ENCODE measurements at regions not wholly inside any gene's neighbourhood (a gene's known extent, or its start where the extent isn't known, plus 50 kb on each side); places are given as distances from the start of the nearest gene placed in this dataset.

DNA sequence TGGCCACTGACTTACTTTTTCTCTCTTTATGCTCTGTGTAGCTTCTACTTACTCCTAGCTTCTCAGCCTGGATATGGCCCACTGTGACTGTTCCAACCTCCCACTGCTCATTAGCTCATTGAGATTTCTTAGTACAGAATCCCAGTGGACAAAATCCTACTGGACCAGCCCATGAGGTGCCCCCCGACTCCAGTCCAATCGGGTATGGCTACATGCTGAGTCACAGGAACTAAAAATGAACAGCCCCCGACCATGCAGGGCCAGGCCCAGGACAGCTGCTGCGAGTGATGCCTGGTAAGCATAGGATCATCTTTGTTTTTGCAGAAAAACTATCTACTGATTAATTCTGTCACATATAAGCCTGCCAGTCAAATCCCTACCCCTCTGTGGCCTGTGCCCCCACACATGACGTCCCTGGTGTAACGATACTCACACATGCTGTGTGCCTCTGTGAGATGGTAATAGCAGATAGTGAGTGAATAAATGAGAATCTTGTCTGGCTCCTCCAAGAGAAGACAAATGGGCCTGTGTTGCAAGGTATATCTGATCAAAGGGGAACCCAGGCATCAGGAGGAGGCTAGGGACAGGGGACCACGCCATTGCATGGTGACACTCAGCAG, 85.9 kb upstream of the KLF7 start:
- no peak for DNase-seq
- Histone ChIP-seq H3K9me3 (no peaks in the 10 kb centered on the region), H3K4me3 (no peak overlapping the region), H3K27ac (no peak overlapping the region), H3K36me3 (no peaks in the 10 kb centered on the region), H3K4me1 (peaks cover 0 to 36% (median 21%) of the 10 kb centered on the region in 6 donors), H3K27me3 (replicated peaks in 1 of 7) (no peaks in the 10 kb centered on the region)
- no peak for TF ChIP-seq POLR2A (IDR thresholded peaks at IDR 0.05)
- TF ChIP-seq POLR2AphosphoS5 (IDR thresholded peaks at IDR 0.05), result no peak
- TF ChIP-seq, protein P1, sequence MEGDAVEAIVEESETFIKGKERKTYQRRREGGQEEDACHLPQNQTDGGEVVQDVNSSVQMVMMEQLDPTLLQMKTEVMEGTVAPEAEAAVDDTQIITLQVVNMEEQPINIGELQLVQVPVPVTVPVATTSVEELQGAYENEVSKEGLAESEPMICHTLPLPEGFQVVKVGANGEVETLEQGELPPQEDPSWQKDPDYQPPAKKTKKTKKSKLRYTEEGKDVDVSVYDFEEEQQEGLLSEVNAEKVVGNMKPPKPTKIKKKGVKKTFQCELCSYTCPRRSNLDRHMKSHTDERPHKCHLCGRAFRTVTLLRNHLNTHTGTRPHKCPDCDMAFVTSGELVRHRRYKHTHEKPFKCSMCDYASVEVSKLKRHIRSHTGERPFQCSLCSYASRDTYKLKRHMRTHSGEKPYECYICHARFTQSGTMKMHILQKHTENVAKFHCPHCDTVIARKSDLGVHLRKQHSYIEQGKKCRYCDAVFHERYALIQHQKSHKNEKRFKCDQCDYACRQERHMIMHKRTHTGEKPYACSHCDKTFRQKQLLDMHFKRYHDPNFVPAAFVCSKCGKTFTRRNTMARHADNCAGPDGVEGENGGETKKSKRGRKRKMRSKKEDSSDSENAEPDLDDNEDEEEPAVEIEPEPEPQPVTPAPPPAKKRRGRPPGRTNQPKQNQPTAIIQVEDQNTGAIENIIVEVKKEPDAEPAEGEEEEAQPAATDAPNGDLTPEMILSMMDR (IDR thresholded peaks at IDR 0.05 in 8 of 11, conservative IDR thresholded peaks at IDR 0.05 in 3 of 11), result no peak
- intact Hi-C loops (cut with DNase I; ENCODE audit: low total_unique reads), result no loop called here
- WGBS, 5 donors, result 59 to 81% (median 73%) methylated on average over 7 of the region's 7 CpGs

DNA sequence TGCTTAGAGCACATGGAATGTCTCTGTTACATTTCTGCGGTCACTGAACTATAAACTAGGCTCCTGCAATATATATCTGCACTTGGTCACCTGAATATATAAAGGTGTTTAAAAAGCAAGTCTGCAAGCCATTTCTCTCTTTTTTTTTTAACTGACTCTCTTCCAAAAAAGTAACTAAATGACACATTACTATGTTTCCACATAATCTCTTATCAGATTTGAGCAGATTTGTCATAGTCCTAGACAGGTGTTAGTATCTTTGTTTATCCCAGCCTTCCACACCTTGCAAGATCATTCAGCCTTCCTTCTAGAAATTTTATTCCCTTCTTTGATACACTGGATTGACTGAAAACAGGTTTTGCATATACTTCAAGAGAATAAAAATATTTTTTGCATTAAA, 86.7 kb upstream of the KLF7 start:
- intact Hi-C loops (cut with DNase I; ENCODE audit: low total_unique reads), result no loop called here
- no peak for DNase-seq
- TF ChIP-seq POLR2AphosphoS5 (IDR thresholded peaks at IDR 0.05), result no peak
- TF ChIP-seq POLR2A (IDR thresholded peaks at IDR 0.05), result no peak
- TF ChIP-seq, protein P1 (IDR thresholded peaks at IDR 0.05 in 8 of 11, conservative IDR thresholded peaks at IDR 0.05 in 3 of 11), result no peak
- no peaks in the 10 kb centered on the region for H3K36me3 ChIP-seq
- H3K4me3 ChIP-seq, result no peak overlapping the region
- H3K27ac ChIP-seq, result no peak overlapping the region
- peaks cover 0 to 44% (median 21%) of the 10 kb centered on the region in 6 donors for H3K4me1 ChIP-seq
- WGBS, 5 donors, result 91 to 98% (median 95%) methylated on average over 1 of the region's 1 CpG
- H3K27me3 ChIP-seq (replicated peaks in 1 of 7), result no peaks in the 10 kb centered on the region
- H3K9me3 ChIP-seq, result no peaks in the 10 kb centered on the region

DNA sequence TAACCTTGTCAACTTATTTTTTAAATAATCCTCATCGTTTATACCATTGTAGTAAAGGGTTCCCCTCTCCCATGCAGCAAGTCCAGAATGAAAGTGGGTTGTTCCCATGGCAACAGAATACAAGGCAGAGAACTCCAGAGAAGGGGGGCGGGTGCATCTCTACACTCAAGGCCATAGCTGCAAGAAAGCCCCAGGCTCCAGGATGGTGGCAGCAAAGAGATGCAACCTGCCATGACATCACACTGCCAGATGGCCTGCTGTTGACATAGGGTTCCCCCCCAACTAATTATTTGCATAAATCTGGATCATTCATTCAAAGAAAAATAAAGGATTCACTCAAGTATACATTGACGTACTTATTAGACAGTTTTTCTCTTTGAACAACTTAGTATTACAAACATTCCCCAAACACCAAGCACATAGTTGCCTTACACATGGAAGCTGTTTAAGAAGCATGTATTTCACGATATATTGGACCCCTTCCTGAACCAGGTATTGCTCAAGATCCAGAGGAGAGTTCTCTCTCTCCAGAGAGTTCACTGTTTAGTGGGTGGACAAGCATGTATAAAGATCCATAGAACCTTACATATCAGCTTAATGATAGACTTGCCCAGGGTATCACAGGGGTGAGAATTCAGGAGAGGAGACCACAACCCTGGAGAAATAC, 87.4 kb upstream of the KLF7 start:
- Histone ChIP-seq H3K4me3 (no peak overlapping the region), H3K9me3 (no peaks in the 10 kb centered on the region), H3K36me3 (no peaks in the 10 kb centered on the region), H3K27ac (no peak overlapping the region), H3K27me3 (replicated peaks in 1 of 7) (no peaks in the 10 kb centered on the region), H3K4me1 (peaks cover 0 to 51% (median 25%) of the 10 kb centered on the region in 6 donors)
- intact Hi-C loops (cut with DNase I; ENCODE audit: low total_unique reads), result no loop called here
- DNase-seq, result no peak
- no peak for TF ChIP-seq POLR2A (IDR thresholded peaks at IDR 0.05)
- TF ChIP-seq POLR2AphosphoS5 (IDR thresholded peaks at IDR 0.05), result no peak
- TF ChIP-seq, protein P1 (IDR thresholded peaks at IDR 0.05 in 8 of 11, conservative IDR thresholded peaks at IDR 0.05 in 3 of 11), result no peak
- 84 to 90% (median 86%) methylated on average over 4 of the region's 4 CpGs for WGBS, 5 donors

DNA sequence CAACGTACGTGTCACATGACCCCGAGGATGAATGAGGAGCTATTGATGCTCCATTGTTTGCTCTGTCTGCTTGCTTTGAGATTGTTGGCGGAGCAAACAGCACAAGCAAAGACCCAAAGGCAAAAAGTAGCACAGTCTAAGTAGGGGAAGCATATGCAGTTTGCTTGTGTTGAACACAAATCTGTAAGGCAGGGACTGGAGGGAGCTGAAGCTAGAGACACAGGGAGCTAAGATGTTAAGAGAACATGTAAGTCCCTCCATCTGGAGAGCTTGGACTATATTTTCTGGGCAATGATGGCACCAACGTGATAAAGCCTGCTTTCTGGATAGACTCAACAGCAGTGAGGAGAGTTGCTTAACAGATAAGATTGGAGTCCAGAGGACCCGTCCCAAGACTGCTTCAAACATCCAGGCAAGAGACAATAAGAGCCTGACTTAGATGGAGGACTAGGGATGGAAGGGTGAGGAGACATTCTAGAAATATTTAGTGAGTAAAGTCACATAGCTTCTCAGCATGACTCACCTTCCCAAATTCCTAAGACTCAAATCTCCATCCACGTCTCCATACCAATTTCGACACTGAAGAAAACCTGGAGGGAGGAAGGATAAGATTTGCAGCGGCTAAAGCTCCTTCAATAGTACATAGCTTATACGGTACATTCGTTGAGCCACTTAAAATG, 88.1 kb upstream of the KLF7 start:
- no peaks in the 10 kb centered on the region for H3K9me3 ChIP-seq
- no peaks in the 10 kb centered on the region for H3K27me3 ChIP-seq (replicated peaks in 1 of 7)
- H3K36me3 ChIP-seq, result no peaks in the 10 kb centered on the region
- intact Hi-C loops (cut with DNase I; ENCODE audit: low total_unique reads), result no loop called here
- peak overlapping the region in 5 of 8 donors; percentile 46 to 78 (median 66) for H3K27ac ChIP-seq
- H3K4me3 ChIP-seq, result no peak overlapping the region
- peaks cover 0 to 58% (median 28%) of the 10 kb centered on the region in 6 donors for H3K4me1 ChIP-seq
- TF ChIP-seq POLR2A (IDR thresholded peaks at IDR 0.05) (no peak), POLR2AphosphoS5 (IDR thresholded peaks at IDR 0.05) (no peak)
- TF ChIP-seq, protein P1 (IDR thresholded peaks at IDR 0.05 in 8 of 11, conservative IDR thresholded peaks at IDR 0.05 in 3 of 11), result no peak
- no peak for DNase-seq
- WGBS, 5 donors, result 75 to 90% (median 81%) methylated on average over 11 of the region's 11 CpGs
